ENCODE measurements at regions not wholly inside any gene's neighbourhood (a gene's known extent, or its start where the extent isn't known, plus 50 kb on each side); places are given as distances from the start of the nearest gene placed in this dataset.
"Not testable (repeated sequence)": the region's sequence is repeated elsewhere in the genome, so short reads cannot be mapped to it uniquely, and the experiment has no call there.

DNA sequence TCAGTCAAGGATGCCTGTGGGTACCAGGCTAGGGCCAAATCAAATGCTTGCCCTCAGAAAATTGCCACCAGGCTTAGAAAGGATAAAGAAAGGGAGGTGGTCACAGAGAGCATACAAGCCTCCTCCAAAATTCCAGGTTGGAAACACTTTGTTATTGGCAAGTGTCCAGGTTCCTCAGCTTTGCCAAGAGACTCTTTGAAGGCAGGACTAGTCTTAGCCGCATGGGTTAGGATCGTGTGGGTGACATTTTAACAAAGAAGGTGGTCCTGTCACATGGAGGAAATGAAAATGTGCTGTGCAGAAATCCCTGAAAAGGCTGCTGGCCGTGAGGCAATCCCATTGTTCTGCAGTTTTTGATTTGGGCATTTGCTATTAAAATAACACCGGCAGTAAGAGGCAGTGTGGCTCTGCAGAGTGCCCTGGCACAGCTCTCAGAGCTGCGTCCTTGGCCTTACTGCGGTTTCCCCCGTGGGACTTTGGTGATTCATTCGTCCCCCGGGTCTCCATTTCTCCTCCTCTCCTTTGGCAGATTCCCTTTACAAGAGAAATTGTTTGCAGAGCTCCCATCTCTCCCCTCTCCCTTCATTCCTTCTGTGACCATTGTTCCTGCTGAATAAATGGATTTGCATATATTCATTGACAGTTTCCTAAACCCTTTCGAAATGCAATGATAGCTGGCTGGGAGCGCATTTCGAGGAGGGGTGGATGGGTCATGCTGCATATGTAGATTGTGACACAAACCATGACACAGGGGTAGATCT lies 187.3 kb downstream of the VAPA start:
- FAIRE-seq (no peak), DNase-seq (peak in 1 of 5 donors; percentile 72)
- Histone ChIP-seq H3K27me3 (ENCODE audit: control insufficient read depth, insufficient read depth, low read length) (no peaks in the 10 kb centered on the region), H3K9ac (ENCODE audit: low read length in 3 of 3) (no peak overlapping the region), H3K4me3 (ENCODE audit: low read length in 3 of 3) (no peak overlapping the region), H3K27ac (ENCODE audit: low read depth in 2 of 2, low read length in 2 of 2) (no peak overlapping the region), H3K4me1 (ENCODE audit: control insufficient read depth in 2 of 3, insufficient read depth in 2 of 3, low read depth in 1 of 3, low read length in 3 of 3) (no peaks in the 10 kb centered on the region), H3K9me3 (ENCODE audit: control insufficient read depth in 2 of 3, insufficient read depth in 1 of 3, low read length in 3 of 3) (no peaks in the 10 kb centered on the region), H3K36me3 (ENCODE audit: control insufficient read depth in 2 of 3, insufficient read depth in 3 of 3, low read length in 3 of 3) (no peaks in the 10 kb centered on the region)
- TF ChIP-seq, protein P1, sequence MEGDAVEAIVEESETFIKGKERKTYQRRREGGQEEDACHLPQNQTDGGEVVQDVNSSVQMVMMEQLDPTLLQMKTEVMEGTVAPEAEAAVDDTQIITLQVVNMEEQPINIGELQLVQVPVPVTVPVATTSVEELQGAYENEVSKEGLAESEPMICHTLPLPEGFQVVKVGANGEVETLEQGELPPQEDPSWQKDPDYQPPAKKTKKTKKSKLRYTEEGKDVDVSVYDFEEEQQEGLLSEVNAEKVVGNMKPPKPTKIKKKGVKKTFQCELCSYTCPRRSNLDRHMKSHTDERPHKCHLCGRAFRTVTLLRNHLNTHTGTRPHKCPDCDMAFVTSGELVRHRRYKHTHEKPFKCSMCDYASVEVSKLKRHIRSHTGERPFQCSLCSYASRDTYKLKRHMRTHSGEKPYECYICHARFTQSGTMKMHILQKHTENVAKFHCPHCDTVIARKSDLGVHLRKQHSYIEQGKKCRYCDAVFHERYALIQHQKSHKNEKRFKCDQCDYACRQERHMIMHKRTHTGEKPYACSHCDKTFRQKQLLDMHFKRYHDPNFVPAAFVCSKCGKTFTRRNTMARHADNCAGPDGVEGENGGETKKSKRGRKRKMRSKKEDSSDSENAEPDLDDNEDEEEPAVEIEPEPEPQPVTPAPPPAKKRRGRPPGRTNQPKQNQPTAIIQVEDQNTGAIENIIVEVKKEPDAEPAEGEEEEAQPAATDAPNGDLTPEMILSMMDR (IDR thresholded peaks at IDR 0.05; ENCODE audit: borderline replicate concordance, extremely low read depth, insufficient read depth) = no peak
- intact Hi-C loops (cut with DNase I) = no loop called here

DNA sequence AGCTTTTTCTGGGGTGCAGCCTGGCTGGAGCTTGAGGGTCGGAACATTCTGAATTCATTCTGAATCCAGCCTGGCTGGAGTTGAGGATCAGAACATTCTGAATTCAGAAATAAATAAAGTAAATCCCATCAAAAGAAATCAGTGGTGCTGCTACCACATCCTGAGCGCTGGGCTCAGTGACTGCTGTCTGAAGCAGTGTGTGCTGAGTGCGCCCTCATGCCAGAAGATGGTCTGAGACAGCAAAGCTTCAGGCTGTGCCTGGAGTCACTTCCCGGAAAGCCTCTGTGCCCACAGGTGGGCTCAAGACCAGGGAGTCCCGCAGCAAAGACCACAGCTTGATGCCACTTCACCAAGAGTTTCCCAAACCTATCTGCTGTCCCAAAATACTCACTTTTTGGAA lies 187.9 kb downstream of the VAPA start:
- Histone ChIP-seq H3K4me3 (ENCODE audit: low read length in 3 of 3) (no peak overlapping the region), H3K4me1 (ENCODE audit: control insufficient read depth in 2 of 3, insufficient read depth in 2 of 3, low read depth in 1 of 3, low read length in 3 of 3) (no peaks in the 10 kb centered on the region), H3K9ac (ENCODE audit: low read length in 3 of 3) (no peak overlapping the region), H3K27me3 (ENCODE audit: control insufficient read depth, insufficient read depth, low read length) (no peaks in the 10 kb centered on the region), H3K27ac (ENCODE audit: low read depth in 2 of 2, low read length in 2 of 2) (no peak overlapping the region), H3K36me3 (ENCODE audit: control insufficient read depth in 2 of 3, insufficient read depth in 3 of 3, low read length in 3 of 3) (no peaks in the 10 kb centered on the region), H3K9me3 (ENCODE audit: control insufficient read depth in 2 of 3, insufficient read depth in 1 of 3, low read length in 3 of 3) (no peaks in the 10 kb centered on the region)
- intact Hi-C loops (cut with DNase I) = no loop called here
- DNase-seq = no peak
- TF ChIP-seq, protein P1 (IDR thresholded peaks at IDR 0.05; ENCODE audit: borderline replicate concordance, extremely low read depth, insufficient read depth) = no peak
- FAIRE-seq = no peak

DNA sequence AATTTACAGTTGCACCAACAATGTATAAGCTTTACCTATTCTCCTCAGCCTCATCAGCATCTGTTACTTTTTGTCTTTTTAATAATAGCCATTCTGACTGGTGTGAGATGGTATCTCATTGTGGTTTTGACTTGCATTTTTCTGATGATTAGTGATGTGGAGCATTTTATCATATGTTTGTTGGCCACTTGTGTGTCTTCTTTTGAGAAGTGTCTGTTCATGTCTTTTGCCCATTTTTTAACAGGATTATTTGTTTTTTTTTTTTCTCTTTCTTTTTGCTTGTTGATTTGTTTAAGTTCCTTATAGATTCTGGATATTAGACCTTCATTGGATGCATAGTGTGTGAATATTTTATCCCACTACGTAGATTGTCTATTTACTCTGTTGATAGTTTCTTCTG lies 191.3 kb downstream of the VAPA start:
- H3K27me3 ChIP-seq (ENCODE audit: control insufficient read depth, insufficient read depth, low read length); DNase-seq; intact Hi-C loops (cut with DNase I); H3K36me3 ChIP-seq (ENCODE audit: control insufficient read depth in 2 of 3, insufficient read depth in 3 of 3, low read length in 3 of 3); H3K27ac ChIP-seq (ENCODE audit: low read depth in 2 of 2, low read length in 2 of 2); H3K4me1 ChIP-seq (ENCODE audit: control insufficient read depth in 2 of 3, insufficient read depth in 2 of 3, low read depth in 1 of 3, low read length in 3 of 3); H3K9ac ChIP-seq (ENCODE audit: low read length in 3 of 3); H3K9me3 ChIP-seq (ENCODE audit: control insufficient read depth in 2 of 3, insufficient read depth in 1 of 3, low read length in 3 of 3); FAIRE-seq; H3K4me3 ChIP-seq (ENCODE audit: low read length in 3 of 3): not testable (repeated sequence)

DNA sequence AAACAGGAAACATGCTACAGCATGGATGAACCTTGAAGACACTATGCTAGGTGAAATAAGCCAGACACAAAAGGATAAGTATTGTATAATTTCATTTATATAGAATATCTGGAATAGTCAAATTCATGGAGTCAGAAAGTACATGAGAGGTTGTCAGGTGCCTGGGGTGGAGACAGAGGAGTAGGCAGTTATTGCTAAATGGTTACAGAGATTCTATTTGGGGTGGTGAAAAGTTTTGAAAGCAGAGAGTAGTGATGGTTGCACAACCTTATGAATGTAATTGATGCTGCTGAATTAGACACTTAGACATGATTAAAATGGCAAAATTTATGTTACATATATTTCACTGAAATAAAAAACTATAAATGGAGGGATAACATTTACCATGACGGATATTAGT lies 197.4 kb downstream of the VAPA start:
- no peaks in the 10 kb centered on the region for H3K27me3 ChIP-seq (ENCODE audit: control insufficient read depth, insufficient read depth, low read length)
- H3K27ac ChIP-seq (ENCODE audit: low read depth in 2 of 2, low read length in 2 of 2) = no peak overlapping the region
- no peak for DNase-seq
- TF ChIP-seq, protein P1 (IDR thresholded peaks at IDR 0.05; ENCODE audit: borderline replicate concordance, extremely low read depth, insufficient read depth) = no peak
- no peak overlapping the region for H3K9ac ChIP-seq (ENCODE audit: low read length in 3 of 3)
- intact Hi-C loops (cut with DNase I) = no loop called here
- H3K9me3 ChIP-seq (ENCODE audit: control insufficient read depth in 2 of 3, insufficient read depth in 1 of 3, low read length in 3 of 3) = no peaks in the 10 kb centered on the region
- H3K4me3 ChIP-seq (ENCODE audit: low read length in 3 of 3) = no peak overlapping the region
- FAIRE-seq = no peak
- no peaks in the 10 kb centered on the region for H3K4me1 ChIP-seq (ENCODE audit: control insufficient read depth in 2 of 3, insufficient read depth in 2 of 3, low read depth in 1 of 3, low read length in 3 of 3)
- no peaks in the 10 kb centered on the region for H3K36me3 ChIP-seq (ENCODE audit: control insufficient read depth in 2 of 3, insufficient read depth in 3 of 3, low read length in 3 of 3)

All from kidney (tissue), 13 donors.